ENCODE measurements at regions not wholly inside any gene's neighbourhood (a gene's known extent, or its start where the extent isn't known, plus 50 kb on each side); places are given as distances from the start of the nearest gene placed in this dataset.

DNA sequence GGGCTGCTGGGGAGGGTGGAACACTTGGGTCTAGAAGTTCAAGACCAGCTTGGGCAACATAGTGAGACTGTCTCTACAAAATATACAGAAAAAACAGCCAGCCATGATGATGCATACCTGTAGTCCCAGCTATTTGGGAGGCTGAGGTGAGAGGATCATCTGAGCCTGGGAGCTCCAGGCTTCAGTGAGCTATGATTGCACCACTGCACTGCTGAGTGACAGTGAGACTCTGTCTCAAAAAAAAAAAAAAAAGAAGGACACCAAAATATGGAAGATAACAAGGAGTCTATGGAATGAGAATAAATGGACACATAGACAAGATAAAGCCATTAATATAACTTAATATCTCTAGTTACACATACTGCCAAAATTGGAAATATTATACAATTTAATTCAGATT is 62.7 kb upstream of the IL15 start:
- intact Hi-C loops (cut with micrococcal nuclease; ENCODE audit: unreplicated experiment) (no loop called here), in situ Hi-C loops (cut with HindIII; ENCODE audit: extremely low pct_ligation_motif_present, low pct_unique_long_range_greater_than_20kb) (no loop called here)
- no peak for ATAC-seq
- TF ChIP-seq ZNF550 (CRISPR knock-in tag; IDR thresholded peaks at IDR 0.05; ENCODE audit: borderline replicate concordance) (no peak), NFIB (CRISPR knock-in tag; IDR thresholded peaks at IDR 0.05; ENCODE audit: borderline replicate concordance) (no peak), RFX1 (IDR thresholded peaks at IDR 0.05) (no peak), POLR2AphosphoS5 (IDR thresholded peaks at IDR 0.05; ENCODE audit: low read depth, low read length) (no peak), YY1 (IDR thresholded peaks at IDR 0.05; ENCODE audit: insufficient read depth, insufficient replicate concordance, low read depth, low read length) (no peak), NFE2L1 (CRISPR knock-in tag; IDR thresholded peaks at IDR 0.05; ENCODE audit: borderline replicate concordance) (no peak)
- no peak overlapping the region for H2AFZ ChIP-seq (ENCODE audit: low read length)
- no peak overlapping the region for H3K27ac ChIP-seq (ENCODE audit: extremely low read length, insufficient read depth, low read length)
- POLR2A ChIA-PET: no interaction called here
- no peaks in the 10 kb centered on the region for H3K79me2 ChIP-seq (ENCODE audit: insufficient read depth, low read length)
- H3K4me3 ChIP-seq (replicated peaks in 1 of 3; ENCODE audit: insufficient read depth in 1 of 3, low read depth in 2 of 3, low read length in 3 of 3): no peak overlapping the region
- FAIRE-seq: no peak
- no peak for DNase-seq (ENCODE audit: low spot score)
- H3K27me3 ChIP-seq (ENCODE audit: control insufficient read depth in 1 of 2, insufficient read depth in 2 of 2, low read length in 2 of 2): no peaks in the 10 kb centered on the region
- H3K36me3 ChIP-seq (replicated peaks in 1 of 2; ENCODE audit: control insufficient read depth in 1 of 2, insufficient read depth in 2 of 2, low read length in 2 of 2): no peaks in the 10 kb centered on the region
- peaks cover 15% of the 10 kb centered on the region for H3K9me3 ChIP-seq (ENCODE audit: low read length)
- H3K4me2 ChIP-seq (ENCODE audit: low read depth, low read length): no peak overlapping the region
- CTCF ChIA-PET (ENCODE audit: low intra/inter-chr PET ratio, low total read pairs): no interaction called here
- no peaks in the 10 kb centered on the region for H4K20me1 ChIP-seq (ENCODE audit: insufficient read depth, low read length)
- no TSS peak for BruUV-seq (replicated peaks)
- H3K4me1 ChIP-seq (ENCODE audit: insufficient read depth, low read length): no peaks in the 10 kb centered on the region
- H3K9ac ChIP-seq (ENCODE audit: insufficient read depth, low read depth, low read length): no peak overlapping the region

DNA sequence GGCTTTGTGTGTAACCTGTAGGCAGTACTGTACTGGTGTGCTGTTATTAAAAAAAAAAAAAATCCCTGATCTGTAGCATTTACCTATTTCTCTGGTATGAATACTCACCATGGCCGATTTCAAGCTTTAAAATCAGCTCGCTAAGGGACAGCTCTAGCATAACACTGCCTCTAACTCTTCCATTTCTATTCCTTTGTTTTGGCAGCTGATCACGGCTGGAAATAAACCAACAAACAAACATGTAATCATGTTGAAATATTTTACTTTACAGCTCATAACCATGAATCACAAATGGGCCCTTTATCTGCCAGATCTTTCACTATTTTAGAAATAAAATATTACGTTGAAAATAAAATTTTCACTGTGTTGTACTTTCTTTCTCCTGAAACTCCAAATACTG is 60.5 kb upstream of the IL15 start:
- intact Hi-C loops (cut with micrococcal nuclease; ENCODE audit: unreplicated experiment) (no loop called here), in situ Hi-C loops (cut with HindIII; ENCODE audit: extremely low pct_ligation_motif_present, low pct_unique_long_range_greater_than_20kb) (no loop called here)
- peaks cover 29% of the 10 kb centered on the region for H3K9me3 ChIP-seq (ENCODE audit: low read length)
- H3K27ac ChIP-seq (ENCODE audit: extremely low read length, insufficient read depth, low read length): no peak overlapping the region
- no peaks in the 10 kb centered on the region for H3K79me2 ChIP-seq (ENCODE audit: insufficient read depth, low read length)
- H3K36me3 ChIP-seq (replicated peaks in 1 of 2; ENCODE audit: control insufficient read depth in 1 of 2, insufficient read depth in 2 of 2, low read length in 2 of 2): no peaks in the 10 kb centered on the region
- TF ChIP-seq ZNF138 (CRISPR knock-in tag; IDR thresholded peaks at IDR 0.05; ENCODE audit: low read depth) (no peak), PHB2 (IDR thresholded peaks at IDR 0.05; ENCODE audit: partially characterized antibody) (no peak), HNF4G (IDR thresholded peaks at IDR 0.05; ENCODE audit: borderline replicate concordance, low read depth, low read length) (no peak), HNF4G (CRISPR knock-in tag; IDR thresholded peaks at IDR 0.05; ENCODE audit: borderline replicate concordance, low read depth) (no peak), HIVEP1 (CRISPR knock-in tag; IDR thresholded peaks at IDR 0.05) (no peak), EZH2 (conservative IDR thresholded peaks at IDR 0.05; ENCODE audit: low read depth, low read length) (no peak), POLR2AphosphoS2 (IDR thresholded peaks at IDR 0.05; ENCODE audit: low read depth, low read length) (no peak), ZNF292 (CRISPR knock-in tag; IDR thresholded peaks at IDR 0.05; ENCODE audit: borderline replicate concordance, low read depth) (no peak), CBX1 (IDR thresholded peaks at IDR 0.05; ENCODE audit: low read depth) (no peak), ESRRA (CRISPR knock-in tag; IDR thresholded peaks at IDR 0.05; ENCODE audit: low read depth) (no peak)
- TF ChIP-seq, protein P1, sequence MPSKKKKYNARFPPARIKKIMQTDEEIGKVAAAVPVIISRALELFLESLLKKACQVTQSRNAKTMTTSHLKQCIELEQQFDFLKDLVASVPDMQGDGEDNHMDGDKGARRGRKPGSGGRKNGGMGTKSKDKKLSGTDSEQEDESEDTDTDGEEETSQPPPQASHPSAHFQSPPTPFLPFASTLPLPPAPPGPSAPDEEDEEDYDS (CRISPR knock-in tag; IDR thresholded peaks at IDR 0.05): no peak
- TF ChIP-seq, protein P2, sequence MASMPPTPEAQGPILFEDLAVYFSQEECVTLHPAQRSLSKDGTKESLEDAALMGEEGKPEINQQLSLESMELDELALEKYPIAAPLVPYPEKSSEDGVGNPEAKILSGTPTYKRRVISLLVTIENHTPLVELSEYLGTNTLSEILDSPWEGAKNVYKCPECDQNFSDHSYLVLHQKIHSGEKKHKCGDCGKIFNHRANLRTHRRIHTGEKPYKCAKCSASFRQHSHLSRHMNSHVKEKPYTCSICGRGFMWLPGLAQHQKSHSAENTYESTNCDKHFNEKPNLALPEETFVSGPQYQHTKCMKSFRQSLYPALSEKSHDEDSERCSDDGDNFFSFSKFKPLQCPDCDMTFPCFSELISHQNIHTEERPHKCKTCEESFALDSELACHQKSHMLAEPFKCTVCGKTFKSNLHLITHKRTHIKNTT (CRISPR knock-in tag; IDR thresholded peaks at IDR 0.05): no peak
- TF ChIP-seq, protein P3, sequence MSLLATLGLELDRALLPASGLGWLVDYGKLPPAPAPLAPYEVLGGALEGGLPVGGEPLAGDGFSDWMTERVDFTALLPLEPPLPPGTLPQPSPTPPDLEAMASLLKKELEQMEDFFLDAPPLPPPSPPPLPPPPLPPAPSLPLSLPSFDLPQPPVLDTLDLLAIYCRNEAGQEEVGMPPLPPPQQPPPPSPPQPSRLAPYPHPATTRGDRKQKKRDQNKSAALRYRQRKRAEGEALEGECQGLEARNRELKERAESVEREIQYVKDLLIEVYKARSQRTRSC (CRISPR knock-in tag; IDR thresholded peaks at IDR 0.05; ENCODE audit: low read depth): no peak
- TF ChIP-seq, protein P4, sequence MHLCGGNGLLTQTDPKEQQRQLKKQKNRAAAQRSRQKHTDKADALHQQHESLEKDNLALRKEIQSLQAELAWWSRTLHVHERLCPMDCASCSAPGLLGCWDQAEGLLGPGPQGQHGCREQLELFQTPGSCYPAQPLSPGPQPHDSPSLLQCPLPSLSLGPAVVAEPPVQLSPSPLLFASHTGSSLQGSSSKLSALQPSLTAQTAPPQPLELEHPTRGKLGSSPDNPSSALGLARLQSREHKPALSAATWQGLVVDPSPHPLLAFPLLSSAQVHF (CRISPR knock-in tag; IDR thresholded peaks at IDR 0.05): no peak
- no peaks in the 10 kb centered on the region for H4K20me1 ChIP-seq (ENCODE audit: insufficient read depth, low read length)
- H3K27me3 ChIP-seq (ENCODE audit: control insufficient read depth in 1 of 2, insufficient read depth in 2 of 2, low read length in 2 of 2): no peaks in the 10 kb centered on the region
- no peak for FAIRE-seq
- H3K4me3 ChIP-seq (replicated peaks in 1 of 3; ENCODE audit: insufficient read depth in 1 of 3, low read depth in 2 of 3, low read length in 3 of 3): no peak overlapping the region
- WGBS (ENCODE audit: low lambda C conversion rate): 3% methylated on average over 4 of the region's 4 CpGs
- no peak for DNase-seq (ENCODE audit: low spot score)
- POLR2A ChIA-PET: no interaction called here
- BruUV-seq (replicated peaks): no TSS peak
- ATAC-seq: no peak
- H3K4me1 ChIP-seq (ENCODE audit: insufficient read depth, low read length): no peaks in the 10 kb centered on the region
- H2AFZ ChIP-seq (ENCODE audit: low read length): no peak overlapping the region
- CTCF ChIA-PET (ENCODE audit: low intra/inter-chr PET ratio, low total read pairs): no interaction called here
- H3K4me2 ChIP-seq (ENCODE audit: low read depth, low read length): no peak overlapping the region
- no peak overlapping the region for H3K9ac ChIP-seq (ENCODE audit: insufficient read depth, low read depth, low read length)
